ENCODE measurements at regions not wholly inside any gene's neighbourhood (a gene's known extent, or its start where the extent isn't known, plus 50 kb on each side); places are given as distances from the start of the nearest gene placed in this dataset.

GRCh38 chr6:54775576-54775975 is 71.0 kb upstream of the FAM83B start:
- no peak overlapping the region for H3K4me3 ChIP-seq (ENCODE audit: control insufficient read depth, low read depth, low read length)
- DNase-seq (ENCODE audit: low read depth) = no peak
- TF ChIP-seq, protein P1, sequence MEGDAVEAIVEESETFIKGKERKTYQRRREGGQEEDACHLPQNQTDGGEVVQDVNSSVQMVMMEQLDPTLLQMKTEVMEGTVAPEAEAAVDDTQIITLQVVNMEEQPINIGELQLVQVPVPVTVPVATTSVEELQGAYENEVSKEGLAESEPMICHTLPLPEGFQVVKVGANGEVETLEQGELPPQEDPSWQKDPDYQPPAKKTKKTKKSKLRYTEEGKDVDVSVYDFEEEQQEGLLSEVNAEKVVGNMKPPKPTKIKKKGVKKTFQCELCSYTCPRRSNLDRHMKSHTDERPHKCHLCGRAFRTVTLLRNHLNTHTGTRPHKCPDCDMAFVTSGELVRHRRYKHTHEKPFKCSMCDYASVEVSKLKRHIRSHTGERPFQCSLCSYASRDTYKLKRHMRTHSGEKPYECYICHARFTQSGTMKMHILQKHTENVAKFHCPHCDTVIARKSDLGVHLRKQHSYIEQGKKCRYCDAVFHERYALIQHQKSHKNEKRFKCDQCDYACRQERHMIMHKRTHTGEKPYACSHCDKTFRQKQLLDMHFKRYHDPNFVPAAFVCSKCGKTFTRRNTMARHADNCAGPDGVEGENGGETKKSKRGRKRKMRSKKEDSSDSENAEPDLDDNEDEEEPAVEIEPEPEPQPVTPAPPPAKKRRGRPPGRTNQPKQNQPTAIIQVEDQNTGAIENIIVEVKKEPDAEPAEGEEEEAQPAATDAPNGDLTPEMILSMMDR (conservative IDR thresholded peaks at IDR 0.05; ENCODE audit: control insufficient read depth, insufficient read depth, low read depth, low read length) = no peak

- no peak for DNase-seq (ENCODE audit: low read depth)
- H3K4me3 ChIP-seq (ENCODE audit: control insufficient read depth, low read depth, low read length) = no peak overlapping the region
- TF ChIP-seq, protein P1 (conservative IDR thresholded peaks at IDR 0.05; ENCODE audit: control insufficient read depth, insufficient read depth, low read depth, low read length) = no peak
Observed at GRCh38 chr6:54776891-54777290, 69.7 kb upstream of the FAM83B start.

DNA sequence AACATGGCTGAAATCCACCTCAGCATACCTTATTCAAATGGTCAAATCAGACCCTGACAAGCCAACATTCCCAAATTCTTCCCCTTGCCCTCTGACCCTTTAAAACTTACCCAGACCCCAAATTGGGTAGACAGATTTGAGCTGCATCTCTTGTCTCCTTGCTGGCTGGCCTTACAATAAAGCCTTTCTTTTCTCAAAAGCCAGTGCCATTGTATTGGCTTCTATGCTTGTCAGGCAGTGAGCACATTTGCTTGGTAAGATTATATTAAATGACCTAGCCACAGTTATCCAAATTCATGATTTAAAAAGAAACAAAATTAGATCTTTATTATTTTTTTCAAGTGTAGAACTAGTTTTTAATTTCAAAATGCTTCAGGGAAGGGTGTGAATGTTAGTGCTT is 67.8 kb upstream of the FAM83B start:
- TF ChIP-seq, protein P1 (conservative IDR thresholded peaks at IDR 0.05; ENCODE audit: control insufficient read depth, insufficient read depth, low read depth, low read length) = no peak
- DNase-seq (ENCODE audit: low read depth) = no peak
- H3K4me3 ChIP-seq (ENCODE audit: control insufficient read depth, low read depth, low read length) = no peak overlapping the region

- TF ChIP-seq, protein P1 (conservative IDR thresholded peaks at IDR 0.05; ENCODE audit: control insufficient read depth, insufficient read depth, low read depth, low read length) = no peak
- H3K4me3 ChIP-seq (ENCODE audit: control insufficient read depth, low read depth, low read length) = peak overlapping the region; percentile 4
- no peak for DNase-seq (ENCODE audit: low read depth)
Observed at GRCh38 chr6:54784011-54784410, 62.6 kb upstream of the FAM83B start.

DNA sequence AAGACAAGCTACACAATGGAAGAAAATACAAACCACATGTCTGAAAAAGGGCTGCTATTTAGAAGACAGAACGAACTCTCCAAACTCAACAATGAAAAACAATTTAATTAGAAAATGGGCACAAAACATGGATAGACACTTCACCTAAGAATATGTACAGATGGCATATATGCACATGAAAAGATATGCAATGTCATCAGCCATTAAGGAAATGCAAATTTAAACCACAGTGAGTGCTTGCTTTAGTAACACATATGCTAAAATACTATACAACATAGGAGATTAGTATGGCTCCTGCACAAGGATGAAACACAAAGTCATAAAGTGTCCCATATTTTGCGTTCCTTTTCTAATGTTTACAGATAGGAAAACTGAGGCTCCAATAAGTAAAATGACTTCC is 60.4 kb upstream of the FAM83B start:
- H3K4me3 ChIP-seq (ENCODE audit: control insufficient read depth, low read depth, low read length) = no peak overlapping the region
- TF ChIP-seq, protein P1 (conservative IDR thresholded peaks at IDR 0.05; ENCODE audit: control insufficient read depth, insufficient read depth, low read depth, low read length) = no peak
- no peak for DNase-seq (ENCODE audit: low read depth)

DNA sequence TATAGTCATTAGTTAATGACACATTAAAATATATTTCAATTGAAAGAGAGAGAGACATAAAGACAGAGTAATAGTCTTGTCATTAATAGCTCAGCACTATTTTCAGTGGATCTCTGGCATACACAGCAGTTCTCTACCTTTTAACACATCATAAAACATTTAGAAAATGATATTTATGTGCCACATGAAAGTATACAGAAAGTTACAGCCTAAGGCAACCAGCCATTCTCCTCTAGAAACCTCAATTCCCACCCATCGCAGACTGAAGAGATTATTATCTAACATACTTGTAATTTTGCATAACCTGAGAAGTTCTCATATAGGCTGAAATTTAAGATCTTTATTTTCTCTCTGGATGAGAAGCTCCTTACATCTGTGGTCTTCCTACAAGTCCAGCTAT is 58.7 kb upstream of the FAM83B start:
- no peak overlapping the region for H3K4me3 ChIP-seq (ENCODE audit: control insufficient read depth, low read depth, low read length)
- no peak for DNase-seq (ENCODE audit: low read depth)
- TF ChIP-seq, protein P1 (conservative IDR thresholded peaks at IDR 0.05; ENCODE audit: control insufficient read depth, insufficient read depth, low read depth, low read length) = no peak

Data from fibroblast of mammary gland (primary cell).